H1 (cell line): ENCODE measurements at regions not wholly inside any gene's neighbourhood (a gene's known extent, or its start where the extent isn't known, plus 50 kb on each side); places are given as distances from the start of the nearest gene placed in this dataset.

Experiments used
- CTCF ChIA-PET: fragments of 300-600 bp; sonication (Branson Sonifier 250); formaldehyde crosslinking; loops from one replicate; lab custom pipeline; 2021; ENCODE audit not compliant: partially characterized antibody; lab: Charles Lee
- POLR2A ChIA-PET: fragments of 300-600 bp; sonication (Branson Sonifier 250); formaldehyde crosslinking; loops from one replicate; lab custom pipeline; 2021; ENCODE audit warnings: inconsistent platforms; ENCODE audit not compliant: partially characterized antibody; lab: Charles Lee
- DNase-seq, 2 experiments: peaks; one replicate each; pipeline versions ENCODE4 v3.0.0 to v3.0.0-alpha.2; 2010 to 2022; ENCODE audit warnings: low spot score in 2 of 2, low read depth in 1 of 2, mixed read lengths in 1 of 2
- FAIRE-seq: peaks from 2 replicates; lab custom pipeline; 2011; peaks lifted over from hg19 to GRCh38; lab: Jason Lieb, UNC
- H2AFZ ChIP-seq: 2 replicates; pipeline ENCODE4 v1.8.1; 2012; ENCODE audit warnings: low read length, inconsistent platforms
- H2AK5ac ChIP-seq: 2 replicates; pipeline ENCODE4 v1.6.1; 2013; ENCODE audit warnings: low read depth, low read length
- H2BK120ac ChIP-seq: replicated peaks from 2 replicates; pipeline ENCODE3; 2013; ENCODE audit warnings: low read depth, low read length, inconsistent platforms
- H2BK12ac ChIP-seq: 2 replicates; pipeline ENCODE4 v1.6.1; 2013; ENCODE audit warnings: low read depth, low read length
- H2BK15ac ChIP-seq: 2 replicates; pipeline ENCODE4 v1.6.1; 2013; ENCODE audit warnings: low read length
- H2BK20ac ChIP-seq: 2 replicates; pipeline ENCODE4 v1.6.1; 2013; ENCODE audit warnings: low read length
- H2BK5ac ChIP-seq: 2 replicates; pipeline ENCODE4 v1.6.1; 2013; ENCODE audit warnings: low read depth, low read length
- H3K14ac ChIP-seq: 2 replicates; pipeline ENCODE4 v1.6.1; 2013; ENCODE audit warnings: inconsistent platforms; ENCODE audit not compliant: insufficient read length
- H3K18ac ChIP-seq: 2 replicates; pipeline ENCODE4 v1.6.1; 2013; ENCODE audit warnings: low read length; ENCODE audit errors: extremely low read depth
- H3K23ac ChIP-seq: 2 replicates; pipeline ENCODE4 v1.6.1; 2013; ENCODE audit warnings: inconsistent platforms; ENCODE audit not compliant: insufficient read length
- H3K23me2 ChIP-seq: 2 replicates; pipeline ENCODE4 v1.6.1; 2013; ENCODE audit warnings: low read depth, low read length
- H3K27ac ChIP-seq: 2 replicates; pipeline ENCODE4 v1.6.1; 2011; ENCODE audit warnings: low read depth, low read length, inconsistent platforms
- H3K27me3 ChIP-seq, 4 experiments: replicated peaks in 1 of 4; 1 replicate in 1 of 4; 2 replicates in 3 of 4; pipeline versions ENCODE4 v1.6.1 to v1.8.1; 2011 to 2013; ENCODE audit warnings: low read length in 3 of 4, mild to moderate bottlenecking in 3 of 4, inconsistent platforms in 2 of 4, mixed read lengths in 2 of 4, moderate library complexity in 1 of 4; ENCODE audit not compliant: control insufficient read depth in 3 of 4, insufficient read depth in 3 of 4; ENCODE audit errors: extremely low read depth in 1 of 4
- H3K36me3 ChIP-seq, 4 experiments: 2 replicates each; pipeline versions ENCODE4 v1.6.1 to v1.8.1; 2011 to 2013; ENCODE audit warnings: mild to moderate bottlenecking in 4 of 4, low read length in 3 of 4, moderate library complexity in 2 of 4, control low read depth in 1 of 4, inconsistent platforms in 1 of 4; ENCODE audit not compliant: insufficient read depth in 4 of 4, control insufficient read depth in 2 of 4
- H3K4ac ChIP-seq: replicated peaks from 2 replicates; pipeline ENCODE3; 2013; ENCODE audit warnings: low read length, low read depth, mixed read lengths, inconsistent platforms; ENCODE audit not compliant: insufficient read length
- H3K4me1 ChIP-seq, 4 experiments: replicated peaks in 1 of 4; 1 replicate in 1 of 4; 2 replicates in 3 of 4; pipeline versions ENCODE4 v1.6.1 to v1.8.1; 2011 to 2013; ENCODE audit warnings: low read length in 3 of 4, inconsistent platforms in 2 of 4, mixed read lengths in 1 of 4; ENCODE audit not compliant: insufficient read depth in 4 of 4, control insufficient read depth in 3 of 4
- H3K4me2 ChIP-seq, 2 experiments: 2 replicates each; pipeline versions ENCODE4 v1.6.1 to v1.8.1; 2011 to 2013; ENCODE audit warnings: low read depth in 2 of 2, low read length in 2 of 2, control low read depth in 1 of 2, inconsistent platforms in 1 of 2, mild to moderate bottlenecking in 1 of 2; ENCODE audit not compliant: insufficient read depth in 1 of 2
- H3K4me3 ChIP-seq, 4 experiments: fragments of 200-600, 300-600 bp in 1 of 4; sonication (generic), shearing (Covaris generic), sonication (Bioruptor Twin) in 1 of 4; 2 replicates each; pipeline versions ENCODE4 v1.5.1 to v1.8.1; 2011 to 2016; ENCODE audit warnings: low read length in 4 of 4, low read depth in 3 of 4, control low read depth in 2 of 4, inconsistent platforms in 2 of 4, mild to moderate bottlenecking in 2 of 4, mixed read lengths in 1 of 4, moderate library complexity in 1 of 4; ENCODE audit not compliant: insufficient read depth in 2 of 4; ENCODE audit errors: extremely low read depth in 1 of 4
- H3K56ac ChIP-seq: replicated peaks from 2 replicates; pipeline ENCODE3; 2013; ENCODE audit warnings: low read depth, mild to moderate bottlenecking, mixed read lengths, low read length, inconsistent platforms; ENCODE audit not compliant: insufficient read length
- H3K79me1 ChIP-seq: 2 replicates; pipeline ENCODE4 v1.6.1; 2013; ENCODE audit warnings: low read depth, low read length, control low read depth
- H3K79me2 ChIP-seq, 2 experiments: 2 replicates each; pipeline versions ENCODE4 v1.6.1 to v1.8.1; 2012 to 2013; ENCODE audit warnings: low read length in 2 of 2, mild to moderate bottlenecking in 2 of 2, inconsistent platforms in 1 of 2; ENCODE audit not compliant: insufficient read depth in 2 of 2, control insufficient read depth in 1 of 2
- H3K9ac ChIP-seq, 4 experiments: replicated peaks in 1 of 4; 1 replicate in 1 of 4; 2 replicates in 3 of 4; pipeline versions ENCODE4 v1.6.1 to v1.8.1; 2011 to 2013; ENCODE audit warnings: low read depth in 3 of 4, low read length in 3 of 4, control low read depth in 2 of 4, mild to moderate bottlenecking in 2 of 4, moderate library complexity in 2 of 4, inconsistent platforms in 1 of 4; ENCODE audit errors: extremely low read depth in 1 of 4
- H3K9me3 ChIP-seq, 2 experiments: 2 replicates each; pipeline versions ENCODE4 v1.6.1 to v1.8.1; 2012 to 2013; ENCODE audit warnings: mild to moderate bottlenecking in 2 of 2, moderate library complexity in 2 of 2, control low read depth in 1 of 2, inconsistent platforms in 1 of 2, low read depth in 1 of 2, low read length in 1 of 2, mixed read lengths in 1 of 2; ENCODE audit not compliant: insufficient read depth in 2 of 2
- H4K20me1 ChIP-seq, 2 experiments: replicated peaks in 1 of 2; 2 replicates each; pipeline versions ENCODE3 to v1.8.1; 2011 to 2013; ENCODE audit warnings: inconsistent platforms in 2 of 2, low read length in 2 of 2, mild to moderate bottlenecking in 1 of 2; ENCODE audit not compliant: insufficient read depth in 2 of 2, control insufficient read depth in 1 of 2
- H4K5ac ChIP-seq: 2 replicates; pipeline ENCODE4 v1.6.1; 2013; ENCODE audit warnings: low read length, low read depth, mixed read lengths, inconsistent platforms; ENCODE audit not compliant: insufficient read length
- H4K8ac ChIP-seq: 2 replicates; pipeline ENCODE4 v1.8.0; 2013; ENCODE audit warnings: mild to moderate bottlenecking, moderate library complexity, low read length, inconsistent platforms; ENCODE audit not compliant: insufficient read depth; ENCODE audit errors: extremely low read depth
- H4K91ac ChIP-seq: replicated peaks from 2 replicates; pipeline ENCODE3; 2013; ENCODE audit warnings: low read length, mixed read lengths, inconsistent platforms; ENCODE audit not compliant: insufficient read length
- EGR1 ChIP-seq: IDR thresholded peaks from 2 replicates; pipeline ENCODE4 v1.6.1; 2011; ENCODE audit warnings: low read depth, low read length, borderline replicate concordance
- SIN3A ChIP-seq, 2 experiments: IDR thresholded peaks in 1 of 2; conservative IDR thresholded peaks in 1 of 2; 2 replicates each; pipeline ENCODE4 v1.6.1; 2011 to 2012; ENCODE audit warnings: low read length in 2 of 2, improper control_type of control experiment in 1 of 2, low read depth in 1 of 2, mild to moderate bottlenecking in 1 of 2
- SP2 ChIP-seq: IDR thresholded peaks from 2 replicates; pipeline ENCODE4 v1.6.1; 2012; ENCODE audit warnings: mild to moderate bottlenecking, low read length, inconsistent platforms
- WGBS, 2 experiments: shearing (Covaris generic) in 1 of 2; methylation state at CpG; one replicate each; pipeline versions ENCODE4 v1.1.6 to v1.1.7; 2013 to 2015; ENCODE audit warnings: low lambda C conversion rate in 2 of 2, mixed read lengths in 2 of 2, inconsistent platforms in 1 of 2, low coverage in 1 of 2, missing lambda C conversion rate in 1 of 2; ENCODE audit not compliant: insufficient replicate concordance in 2 of 2, insufficient coverage in 1 of 2, insufficient read length in 1 of 2; ENCODE audit errors: extremely low coverage in 1 of 2, missing lambda C conversion rate in 1 of 2; 5-methylcytosine and 5-hydroxymethylcytosine counted together
- TF ChIP-seq, protein P1 (sequence below): IDR thresholded peaks from 2 replicates; pipeline ENCODE4 v1.6.1; 2012; ENCODE audit warnings: low read length, inconsistent platforms

DNA sequence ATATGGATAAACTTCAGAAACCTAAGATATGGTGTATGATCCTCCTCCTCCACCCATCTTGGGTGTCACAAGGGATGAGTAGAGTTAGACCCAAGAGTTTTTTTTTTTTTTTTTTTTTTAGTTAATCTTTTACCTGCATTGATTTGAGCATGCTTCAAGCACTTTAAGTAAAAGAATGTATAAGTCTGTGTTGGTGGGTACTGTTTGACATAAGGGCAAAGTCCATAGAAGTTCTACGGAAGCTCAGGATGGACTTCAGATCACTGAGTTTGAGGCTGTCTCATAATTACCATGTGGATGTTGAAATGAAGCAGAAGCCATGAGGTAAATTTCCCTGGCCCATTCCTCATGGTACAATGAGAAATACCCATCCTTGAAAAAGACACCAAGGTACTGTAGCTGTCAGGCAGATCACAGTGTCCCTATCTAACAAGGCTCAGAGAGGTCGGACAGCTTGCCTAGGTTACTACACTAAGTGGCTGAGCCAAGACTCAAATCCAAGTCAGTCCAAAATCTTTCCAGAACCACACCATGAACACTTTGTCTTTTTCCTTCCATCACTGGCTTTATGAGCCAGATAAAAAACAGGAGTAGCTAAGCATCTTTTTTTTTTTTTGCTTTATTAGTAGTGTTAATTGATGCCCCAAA is 962.8 kb downstream of the CDH11 start:
- Histone ChIP-seq H3K18ac (no peak overlapping the region), H3K36me3 (no peaks in the 10 kb centered on the region), H3K79me1 (no peaks in the 10 kb centered on the region), H2BK20ac (no peak overlapping the region), H2BK12ac (no peak overlapping the region), H3K79me2 (no peaks in the 10 kb centered on the region), H3K27me3 (no peaks in the 10 kb centered on the region), H3K9ac (no peak overlapping the region), H3K14ac (no peak overlapping the region), H3K23me2 (no peaks in the 10 kb centered on the region), H3K9me3 (no peaks in the 10 kb centered on the region), H4K91ac (no peak overlapping the region), H2BK5ac (no peak overlapping the region), H3K56ac (no peak overlapping the region), H4K8ac (no peak overlapping the region), H3K27ac (no peak overlapping the region), H4K5ac (no peak overlapping the region), H3K4me3 (no peak overlapping the region), H4K20me1 (no peaks in the 10 kb centered on the region), H3K4me2 (no peak overlapping the region), H2BK15ac (no peak overlapping the region), H3K23ac (no peak overlapping the region), H2AFZ (no peak overlapping the region), H2BK120ac (no peak overlapping the region), H3K4me1 (0 out of 7 replicates have a peak, but pooled peaks cover 0 to 2% (median 0%) of the 10 kb centered on the region in 4 experiments), H3K4ac (no peak overlapping the region), H2AK5ac (no peak overlapping the region)
- ChIA-PET CTCF (no interaction called here), POLR2A (no interaction called here)
- DNase-seq, result no peak
- no peak for FAIRE-seq
- no peak for TF ChIP-seq EGR1
- no peak for TF ChIP-seq SIN3A (conservative IDR thresholded peaks at IDR 0.05 in 1 of 2, IDR thresholded peaks at IDR 0.05 in 1 of 2; ENCODE audit: low read depth in 1 of 2, low read length in 2 of 2)
- TF ChIP-seq, protein P1, sequence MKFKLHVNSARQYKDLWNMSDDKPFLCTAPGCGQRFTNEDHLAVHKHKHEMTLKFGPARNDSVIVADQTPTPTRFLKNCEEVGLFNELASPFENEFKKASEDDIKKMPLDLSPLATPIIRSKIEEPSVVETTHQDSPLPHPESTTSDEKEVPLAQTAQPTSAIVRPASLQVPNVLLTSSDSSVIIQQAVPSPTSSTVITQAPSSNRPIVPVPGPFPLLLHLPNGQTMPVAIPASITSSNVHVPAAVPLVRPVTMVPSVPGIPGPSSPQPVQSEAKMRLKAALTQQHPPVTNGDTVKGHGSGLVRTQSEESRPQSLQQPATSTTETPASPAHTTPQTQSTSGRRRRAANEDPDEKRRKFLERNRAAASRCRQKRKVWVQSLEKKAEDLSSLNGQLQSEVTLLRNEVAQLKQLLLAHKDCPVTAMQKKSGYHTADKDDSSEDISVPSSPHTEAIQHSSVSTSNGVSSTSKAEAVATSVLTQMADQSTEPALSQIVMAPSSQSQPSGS, result no peak
- no peak for TF ChIP-seq SP2
- 100% methylated on average over 2 of the region's 2 CpGs; no CpG with 5 or more reads in 1 of the 2 experiments for WGBS, 2 experiments
